ENCODE measurements at regions not wholly inside any gene's neighbourhood (a gene's known extent, or its start where the extent isn't known, plus 50 kb on each side); places are given as distances from the start of the nearest gene placed in this dataset.

GRCh38 chr1:193827516-193827915 lies 641.1 kb upstream of the B3GALT2 start:
- no peaks in the 10 kb centered on the region for H3K9me1 ChIP-seq (replicated peaks; ENCODE audit: control insufficient read depth, extremely low read depth, insufficient read depth, low read length)
- intact Hi-C loops (cut with micrococcal nuclease): no loop called here
- CTCF ChIA-PET: no interaction called here

More at GRCh38 chr1:193827516-193827915, 641.1 kb upstream of the B3GALT2 start:
- POLR2A ChIA-PET: no interaction called here
- Histone ChIP-seq H3K9me3 (replicated peaks; ENCODE audit: control insufficient read depth, insufficient read depth, low read length) (no peaks in the 10 kb centered on the region), H2AFZ (ENCODE audit: low read depth, low read length) (no peak overlapping the region), H3K9ac (replicated peaks; ENCODE audit: extremely low read depth, insufficient read depth, low read length) (no peak overlapping the region), H3K4me3 (replicated peaks in 1 of 3; ENCODE audit: insufficient read depth in 1 of 3, low read depth in 1 of 3, low read length in 3 of 3) (no peak overlapping the region), H4K20me1 (replicated peaks; ENCODE audit: control insufficient read depth, extremely low read depth, insufficient read depth, low read length) (no peaks in the 10 kb centered on the region), H3K27ac (ENCODE audit: insufficient read depth, low read depth, low read length) (no peak overlapping the region), H3K79me2 (ENCODE audit: control insufficient read depth, insufficient read depth, low read length) (no peaks in the 10 kb centered on the region), H3K4me1 (ENCODE audit: control insufficient read depth, extremely low read depth, insufficient read depth, low read length) (no peaks in the 10 kb centered on the region), H3K27me3 (ENCODE audit: control insufficient read depth in 2 of 2, insufficient read depth in 2 of 2, low read length in 2 of 2) (no peaks in the 10 kb centered on the region), H3K4me2 (ENCODE audit: insufficient read depth, low read length) (no peak overlapping the region), H3K36me3 (ENCODE audit: control insufficient read depth in 2 of 2, extremely low read depth in 1 of 2, insufficient read depth in 2 of 2, low read length in 2 of 2) (no peaks in the 10 kb centered on the region)
- no peak for TF ChIP-seq POLR2AphosphoS5 (IDR thresholded peaks at IDR 0.05; ENCODE audit: insufficient read depth, low read depth, low read length)
- no peak for TF ChIP-seq GATA2 (IDR thresholded peaks at IDR 0.05; ENCODE audit: insufficient read depth, insufficient read length, low read depth, low read length)
- TF ChIP-seq MYC (IDR thresholded peaks at IDR 0.05; ENCODE audit: low read depth, low read length): no peak
- TF ChIP-seq POLR2A (IDR thresholded peaks at IDR 0.05; ENCODE audit: low read depth, low read length): no peak
- no peak for TF ChIP-seq JUN (IDR thresholded peaks at IDR 0.05; ENCODE audit: borderline replicate concordance, insufficient read depth, insufficient read length, low read depth)
- no peak for TF ChIP-seq CTCF (IDR thresholded peaks at IDR 0.05; ENCODE audit: extremely low read depth in 1 of 2, insufficient read depth in 1 of 2, low read depth in 1 of 2, low read length in 2 of 2)
- no peak for TF ChIP-seq FOS (IDR thresholded peaks at IDR 0.05; ENCODE audit: borderline replicate concordance, insufficient read depth, low read length)
- DNase-seq (ENCODE audit: low read depth, low spot score) (no peak), FAIRE-seq (no peak)
- BruUV-seq (replicated peaks): no TSS peak
- dilution Hi-C loops (cut with MboI; ENCODE audit: extremely low pct_ligation_motif_present, low sequenced_read_pairs): no loop called here
